ENCODE measurements at regions not wholly inside any gene's neighbourhood (a gene's known extent, or its start where the extent isn't known, plus 50 kb on each side); places are given as distances from the start of the nearest gene placed in this dataset.

- POLR2A ChIA-PET = interaction anchor here (0.6 kb wide), 1 partner anchor 57 kb away, joined by 3 read pairs; the partner anchor contains the start of gene NEDD9
- CTCF ChIA-PET = interaction anchor here (1.0 to 1.3 kb wide), 3 partner anchors 18 to 48 kb away, joined by 3 to 4 read pairs (median 3); no protein-coding TSS in a partner anchor
These were observed 57.6 kb upstream of the NEDD9 start for GRCh38 chr6:11290027-11290426.

DNA sequence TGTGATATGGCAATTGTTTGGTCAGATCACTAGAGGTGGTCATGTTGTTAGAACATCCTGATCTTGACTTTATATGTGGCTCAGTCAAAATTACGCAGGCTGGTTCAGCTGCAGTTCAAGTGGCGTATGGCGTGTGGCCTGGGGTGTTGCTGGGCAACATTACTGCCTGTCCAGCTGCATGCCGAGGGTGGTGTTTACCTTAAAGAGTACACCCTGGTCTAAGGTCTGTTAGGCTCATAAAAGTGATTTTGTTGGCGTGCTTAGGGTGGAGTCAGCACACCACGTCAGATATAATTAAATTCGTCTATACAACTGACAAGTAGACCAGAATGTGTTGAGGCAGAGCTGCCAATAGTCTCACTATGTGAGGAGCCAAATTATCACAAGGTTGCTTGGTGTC is 55.6 kb upstream of the NEDD9 start:
- CTCF ChIA-PET = interaction anchor here (0.7 kb wide), 1 partner anchor 115 kb away, joined by 3 read pairs; no protein-coding TSS in a partner anchor
- H3K4me1 ChIP-seq (ENCODE audit: control insufficient read depth, insufficient read depth, low read length) = no peaks in the 10 kb centered on the region
- no peaks in the 10 kb centered on the region for H3K36me3 ChIP-seq (ENCODE audit: control insufficient read depth in 2 of 2, insufficient read depth in 1 of 2, low read length in 2 of 2)
- H3K27ac ChIP-seq (ENCODE audit: extremely low read depth, low read depth, low read length) = no peak overlapping the region
- POLR2A ChIA-PET = no interaction called here
- H3K4me3 ChIP-seq (ENCODE audit: low read depth, low read length) = no peak overlapping the region
- no peaks in the 10 kb centered on the region; the same call in 1 of the 2 replicates for H3K9me3 ChIP-seq (ENCODE audit: control insufficient read depth, insufficient read depth, low read depth, low read length)
- no peak for TF ChIP-seq ZNF26 (tag by site-specific recombination; IDR thresholded peaks at IDR 0.05)
- no peak for TF ChIP-seq ZNF837 (tag by site-specific recombination; IDR thresholded peaks at IDR 0.05)
- no peak for TF ChIP-seq ZNF132 (tag by site-specific recombination; IDR thresholded peaks at IDR 0.05; ENCODE audit: borderline replicate concordance)
- TF ChIP-seq OVOL3 (tag by site-specific recombination; IDR thresholded peaks at IDR 0.05) = no peak
- TF ChIP-seq SCRT1 (tag by site-specific recombination; IDR thresholded peaks at IDR 0.05; ENCODE audit: borderline replicate concordance) = no peak
- TF ChIP-seq ZNF157 (tag by site-specific recombination; IDR thresholded peaks at IDR 0.05) = no peak
- TF ChIP-seq ZNF629 (tag by site-specific recombination; IDR thresholded peaks at IDR 0.05) = no peak
- no peak for TF ChIP-seq ZNF114 (tag by site-specific recombination; IDR thresholded peaks at IDR 0.05)
- TF ChIP-seq, protein P1, sequence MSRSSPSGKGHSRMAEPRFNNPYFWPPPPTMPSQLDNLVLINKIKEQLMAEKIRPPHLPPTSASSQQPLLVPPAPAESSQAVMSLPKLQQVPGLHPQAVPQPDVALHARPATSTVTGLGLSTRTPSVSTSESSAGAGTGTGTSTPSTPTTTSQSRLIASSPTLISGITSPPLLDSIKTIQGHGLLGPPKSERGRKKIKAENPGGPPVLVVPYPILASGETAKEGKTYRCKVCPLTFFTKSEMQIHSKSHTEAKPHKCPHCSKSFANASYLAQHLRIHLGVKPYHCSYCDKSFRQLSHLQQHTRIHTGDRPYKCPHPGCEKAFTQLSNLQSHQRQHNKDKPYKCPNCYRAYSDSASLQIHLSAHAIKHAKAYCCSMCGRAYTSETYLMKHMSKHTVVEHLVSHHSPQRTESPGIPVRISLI (tag by site-specific recombination; IDR thresholded peaks at IDR 0.05) = no peak
- TF ChIP-seq ZNF280C (tag by site-specific recombination; IDR thresholded peaks at IDR 0.05) = no peak
- no peak for TF ChIP-seq ZNF394 (tag by site-specific recombination; IDR thresholded peaks at IDR 0.05; ENCODE audit: borderline replicate concordance)
- no peak for TF ChIP-seq ZNF513 (tag by site-specific recombination; IDR thresholded peaks at IDR 0.05)

More at GRCh38 chr6:11290027-11290426, 57.6 kb upstream of the NEDD9 start:
- TF ChIP-seq OVOL3 (tag by site-specific recombination; IDR thresholded peaks at IDR 0.05) (no peak), ZBTB26 (tag by site-specific recombination; optimal IDR thresholded peaks at IDR 0.05) (no peak), ZNF248 (tag by site-specific recombination; IDR thresholded peaks at IDR 0.05) (no peak), ZNF341 (tag by site-specific recombination; IDR thresholded peaks at IDR 0.05; ENCODE audit: low read depth) (no peak), ZNF704 (tag by site-specific recombination; IDR thresholded peaks at IDR 0.05) (no peak), SCRT1 (tag by site-specific recombination; IDR thresholded peaks at IDR 0.05; ENCODE audit: borderline replicate concordance) (no peak), ZNF701 (tag by site-specific recombination; IDR thresholded peaks at IDR 0.05) (no peak), ZNF544 (tag by site-specific recombination; IDR thresholded peaks at IDR 0.05) (no peak), ZNF48 (tag by site-specific recombination; IDR thresholded peaks at IDR 0.05) (no peak), ZNF423 (tag by site-specific recombination; IDR thresholded peaks at IDR 0.05) (no peak), ZNF239 (tag by site-specific recombination; IDR thresholded peaks at IDR 0.05) (no peak), ZBTB7A (tag by site-specific recombination; IDR thresholded peaks at IDR 0.05; ENCODE audit: low read depth) (no peak), ZSCAN23 (tag by site-specific recombination; IDR thresholded peaks at IDR 0.05) (no peak), ZSCAN30 (tag by site-specific recombination; IDR thresholded peaks at IDR 0.05) (no peak), BCL11A (tag by site-specific recombination; IDR thresholded peaks at IDR 0.05; ENCODE audit: low read depth) (no peak), ZNF426 (tag by site-specific recombination; IDR thresholded peaks at IDR 0.05) (no peak)
- TF ChIP-seq, protein P2, sequence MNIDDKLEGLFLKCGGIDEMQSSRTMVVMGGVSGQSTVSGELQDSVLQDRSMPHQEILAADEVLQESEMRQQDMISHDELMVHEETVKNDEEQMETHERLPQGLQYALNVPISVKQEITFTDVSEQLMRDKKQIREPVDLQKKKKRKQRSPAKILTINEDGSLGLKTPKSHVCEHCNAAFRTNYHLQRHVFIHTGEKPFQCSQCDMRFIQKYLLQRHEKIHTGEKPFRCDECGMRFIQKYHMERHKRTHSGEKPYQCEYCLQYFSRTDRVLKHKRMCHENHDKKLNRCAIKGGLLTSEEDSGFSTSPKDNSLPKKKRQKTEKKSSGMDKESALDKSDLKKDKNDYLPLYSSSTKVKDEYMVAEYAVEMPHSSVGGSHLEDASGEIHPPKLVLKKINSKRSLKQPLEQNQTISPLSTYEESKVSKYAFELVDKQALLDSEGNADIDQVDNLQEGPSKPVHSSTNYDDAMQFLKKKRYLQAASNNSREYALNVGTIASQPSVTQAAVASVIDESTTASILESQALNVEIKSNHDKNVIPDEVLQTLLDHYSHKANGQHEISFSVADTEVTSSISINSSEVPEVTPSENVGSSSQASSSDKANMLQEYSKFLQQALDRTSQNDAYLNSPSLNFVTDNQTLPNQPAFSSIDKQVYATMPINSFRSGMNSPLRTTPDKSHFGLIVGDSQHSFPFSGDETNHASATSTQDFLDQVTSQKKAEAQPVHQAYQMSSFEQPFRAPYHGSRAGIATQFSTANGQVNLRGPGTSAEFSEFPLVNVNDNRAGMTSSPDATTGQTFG (tag by site-specific recombination; IDR thresholded peaks at IDR 0.05; ENCODE audit: borderline replicate concordance) = no peak
- no peaks in the 10 kb centered on the region; the same call in 1 of the 2 replicates for H3K9me3 ChIP-seq (ENCODE audit: control insufficient read depth, insufficient read depth, low read depth, low read length)
- no peak overlapping the region for H3K27ac ChIP-seq (ENCODE audit: extremely low read depth, low read depth, low read length)
- no peaks in the 10 kb centered on the region for H3K36me3 ChIP-seq (ENCODE audit: control insufficient read depth in 2 of 2, insufficient read depth in 1 of 2, low read length in 2 of 2)
- no peak overlapping the region for H3K4me3 ChIP-seq (ENCODE audit: low read depth, low read length)
- no peaks in the 10 kb centered on the region for H3K4me1 ChIP-seq (ENCODE audit: control insufficient read depth, insufficient read depth, low read length)
